ENCODE measurements at regions not wholly inside any gene's neighbourhood (a gene's known extent, or its start where the extent isn't known, plus 50 kb on each side); places are given as distances from the start of the nearest gene placed in this dataset.
"Not testable (repeated sequence)": the region's sequence is repeated elsewhere in the genome, so short reads cannot be mapped to it uniquely, and the experiment has no call there.

DNA sequence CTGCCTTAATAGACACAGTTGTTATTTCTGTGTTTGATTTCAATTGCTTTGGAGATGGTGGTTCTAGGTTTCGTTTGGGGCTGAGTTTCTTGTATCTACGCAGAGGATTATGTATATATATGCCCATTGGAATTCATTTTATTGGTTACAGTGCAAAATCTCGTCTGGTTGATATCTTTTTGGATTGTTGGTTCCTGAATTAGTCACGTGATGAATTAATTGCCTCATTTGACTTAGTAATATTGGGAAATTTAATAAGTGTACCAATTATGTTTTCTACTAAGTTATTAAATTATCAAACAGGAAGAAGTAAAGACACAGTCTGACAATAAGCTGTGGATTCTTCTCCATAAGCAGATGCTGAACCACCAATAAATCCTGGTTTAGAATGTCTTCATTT, 467.9 kb upstream of the TENM3 start:
- no peak for DNase-seq (ENCODE audit: low read depth, low spot score)

DNA sequence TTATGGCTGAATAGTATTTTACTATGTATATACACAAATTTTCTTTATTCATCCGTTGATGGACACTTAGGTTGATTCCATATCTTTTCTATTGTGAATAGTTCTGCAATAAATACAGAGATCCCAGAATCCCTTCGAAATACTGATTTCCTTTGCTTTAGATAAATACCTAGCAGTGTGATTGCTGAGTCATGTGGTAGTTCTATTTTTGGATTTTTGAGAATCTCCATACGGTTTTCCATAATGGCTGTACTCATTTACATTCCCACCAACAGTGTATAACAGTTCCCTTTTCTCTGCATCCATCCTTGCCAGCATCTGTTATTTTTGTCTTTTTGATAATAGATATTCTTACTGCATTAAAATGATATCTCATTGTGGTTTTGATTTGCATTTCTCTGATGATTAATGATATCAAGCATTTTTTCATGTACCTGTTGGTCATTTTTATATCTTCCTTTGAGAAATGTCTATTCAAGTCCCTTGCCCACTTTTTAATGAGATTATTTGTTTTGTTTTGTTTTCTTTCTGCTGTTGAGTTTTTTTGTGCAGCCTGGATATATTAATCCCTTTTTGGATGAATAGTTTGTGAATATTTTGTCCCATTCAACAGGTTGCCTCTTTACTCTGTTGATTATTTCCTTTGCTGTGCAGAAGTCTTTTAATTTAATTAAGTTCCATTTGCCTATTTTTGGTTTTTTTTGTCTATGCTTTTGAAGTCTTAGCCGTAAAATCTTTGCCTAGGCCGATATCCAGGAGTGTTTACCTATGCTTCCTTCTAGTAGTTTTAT, 466.7 kb upstream of the TENM3 start:
- DNase-seq (ENCODE audit: low read depth, low spot score) = no peak

DNA sequence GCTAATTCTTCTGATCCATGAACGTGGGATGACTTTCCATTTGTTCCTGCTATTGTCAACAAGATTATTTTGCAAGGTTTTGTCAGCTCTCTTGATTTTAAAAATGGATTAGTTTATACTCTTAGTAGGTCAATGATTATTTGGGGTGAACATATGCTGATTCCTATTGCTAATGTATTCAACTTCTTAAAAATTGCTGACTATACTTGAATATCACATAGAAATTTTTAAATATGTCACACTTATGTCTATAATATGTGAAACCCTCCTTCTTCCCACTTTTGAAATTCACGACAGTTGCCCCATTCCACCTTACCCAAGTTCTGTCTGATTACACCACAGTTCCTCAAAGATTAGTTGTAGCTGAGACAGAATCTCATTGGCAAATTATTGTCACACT, 465.7 kb upstream of the TENM3 start:
- no peak for DNase-seq (ENCODE audit: low read depth, low spot score)

DNA sequence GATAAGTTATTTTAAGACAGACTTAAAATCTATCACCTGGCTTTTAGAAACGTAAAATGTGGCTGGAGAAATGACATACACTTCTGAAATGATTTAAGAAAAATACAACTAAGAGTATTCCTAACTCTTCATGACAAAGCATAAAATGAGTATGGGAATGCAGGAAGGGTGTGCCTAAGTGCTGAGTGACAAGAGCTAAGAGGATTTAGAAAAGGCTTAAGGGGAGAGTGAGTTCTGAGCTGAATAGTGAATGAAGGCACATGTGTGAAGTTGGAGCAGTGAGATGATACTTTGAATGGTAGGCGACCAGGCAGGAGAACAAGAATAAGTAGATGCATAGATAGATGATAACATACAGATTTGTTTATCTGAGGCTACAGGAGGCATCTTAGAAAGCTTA, 458.3 kb upstream of the TENM3 start:
- DNase-seq (ENCODE audit: low read depth, low spot score) = no peak

DNA sequence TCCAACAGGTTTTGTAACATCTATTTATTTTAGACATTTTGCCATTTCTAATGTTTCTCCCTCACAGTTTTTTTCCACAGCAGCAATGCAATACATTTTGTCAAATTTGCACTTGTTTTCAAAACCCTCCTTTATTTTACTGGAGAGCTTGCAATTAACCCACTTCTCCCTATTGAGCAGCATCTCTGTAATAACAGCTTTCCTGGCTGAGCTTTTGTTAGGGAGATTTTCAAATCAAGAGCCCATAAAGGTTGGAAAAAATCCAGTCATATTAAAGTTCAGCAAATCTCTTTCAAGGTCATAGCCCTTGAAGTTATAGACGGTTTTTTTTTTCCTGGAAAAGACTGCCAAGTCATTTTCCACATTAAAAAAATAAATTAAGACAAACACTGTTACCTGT, 450.6 kb upstream of the TENM3 start:
- DNase-seq (ENCODE audit: low read depth, low spot score) = no peak

DNA sequence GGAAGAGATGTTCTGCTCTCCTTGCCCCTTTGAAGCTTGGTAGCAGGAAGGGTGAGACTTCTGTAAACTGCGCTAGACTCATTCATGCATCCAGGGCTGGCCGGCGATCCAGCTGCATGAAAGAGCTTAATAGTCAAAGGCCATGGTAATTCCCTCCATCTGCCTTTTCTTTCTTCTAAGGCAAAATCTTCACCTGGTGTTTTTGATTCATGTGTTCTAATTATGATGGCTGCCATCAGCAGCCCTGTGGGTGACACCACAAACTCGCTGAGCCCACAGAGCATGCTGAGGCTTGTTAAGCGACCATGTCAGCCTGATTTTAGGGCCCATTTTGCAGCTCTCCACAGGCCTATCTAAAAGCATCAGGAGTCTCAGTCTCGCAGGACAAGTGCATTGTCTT, 450.1 kb upstream of the TENM3 start:
- DNase-seq (ENCODE audit: low read depth, low spot score) = no peak

DNA sequence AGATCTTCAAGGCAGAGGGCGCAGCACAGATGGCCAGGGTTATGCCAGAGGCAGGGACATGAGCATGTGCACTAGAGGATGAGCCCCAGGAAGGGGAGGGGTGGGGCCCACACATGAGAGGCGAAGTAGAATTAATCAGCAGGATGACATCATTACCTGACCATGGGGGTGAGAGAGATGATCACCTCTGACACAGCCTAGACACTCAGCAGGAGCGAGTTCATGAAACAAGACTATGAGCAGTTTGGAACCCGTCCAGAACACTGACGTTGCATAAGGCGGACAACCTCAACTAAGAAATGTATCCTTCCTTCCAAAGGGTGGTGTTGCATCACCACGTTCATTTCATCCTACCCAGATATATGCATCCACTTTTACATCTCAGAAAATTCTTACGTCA, 446.7 kb upstream of the TENM3 start:
- DNase-seq (ENCODE audit: low read depth, low spot score) = peak; percentile 39

DNA sequence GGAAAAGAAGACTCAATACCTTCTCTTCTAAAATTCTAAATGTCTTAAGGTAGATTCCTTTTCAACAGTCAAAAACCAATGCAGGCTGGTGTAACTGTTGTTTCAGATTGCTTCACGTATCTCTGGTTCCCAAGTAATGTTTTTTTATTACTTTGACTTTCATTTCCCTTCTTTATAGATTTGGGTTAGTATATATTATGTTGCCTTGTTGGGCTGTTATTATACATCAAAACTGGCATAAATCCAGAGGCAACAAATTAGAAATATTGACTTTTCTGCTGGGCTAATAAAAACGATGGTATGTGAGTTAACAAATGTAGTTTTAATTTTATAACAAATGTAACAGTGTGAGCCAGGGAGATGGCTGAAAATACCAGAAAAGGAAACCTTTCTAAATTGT, 444.7 kb upstream of the TENM3 start:
- DNase-seq (ENCODE audit: low read depth, low spot score) = no peak

DNA sequence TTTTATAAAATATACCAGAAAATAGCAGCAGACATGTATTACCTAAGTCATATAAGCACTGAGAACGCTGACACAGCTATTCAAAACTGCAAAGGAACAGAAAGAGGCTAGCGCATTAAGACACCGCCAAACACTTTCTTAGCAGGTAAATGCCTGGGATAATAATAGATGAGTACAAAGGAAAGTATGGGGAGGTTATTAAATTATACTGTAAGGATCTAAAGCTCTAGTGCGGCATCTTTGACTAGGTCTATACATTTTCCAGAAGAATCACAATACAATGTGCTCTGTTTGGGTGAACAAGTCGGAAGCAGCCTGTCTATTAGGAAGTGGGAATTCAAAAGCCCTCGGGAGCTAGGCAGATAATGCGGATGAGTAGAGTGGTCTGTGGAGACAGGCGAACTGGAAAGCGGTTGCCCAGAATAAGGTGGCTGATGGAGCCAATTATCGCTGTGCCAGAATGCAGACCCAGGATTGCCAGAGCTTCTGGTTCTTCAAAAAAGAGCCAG, 443.6 kb upstream of the TENM3 start:
- no peak for DNase-seq (ENCODE audit: low read depth, low spot score)

DNA sequence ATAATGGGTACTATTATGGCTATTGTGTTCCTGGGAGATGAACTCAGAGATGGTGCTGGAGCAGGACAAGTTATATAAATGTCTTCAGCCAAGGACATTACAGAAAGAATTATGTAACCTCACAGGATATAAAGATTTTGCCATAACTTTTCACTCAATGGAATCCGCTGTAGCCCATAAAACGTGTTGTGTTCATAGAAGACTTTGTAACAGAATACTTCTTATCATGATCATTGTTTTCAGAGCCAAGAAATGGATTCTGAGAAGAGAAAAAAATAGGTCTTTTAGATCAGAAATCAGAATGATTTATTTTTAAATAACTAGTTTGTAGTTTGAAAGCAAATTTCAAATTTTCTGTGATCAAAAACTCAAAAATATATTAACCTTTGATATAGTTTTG, 441.0 kb upstream of the TENM3 start:
- DNase-seq (ENCODE audit: low read depth, low spot score) = no peak

DNA sequence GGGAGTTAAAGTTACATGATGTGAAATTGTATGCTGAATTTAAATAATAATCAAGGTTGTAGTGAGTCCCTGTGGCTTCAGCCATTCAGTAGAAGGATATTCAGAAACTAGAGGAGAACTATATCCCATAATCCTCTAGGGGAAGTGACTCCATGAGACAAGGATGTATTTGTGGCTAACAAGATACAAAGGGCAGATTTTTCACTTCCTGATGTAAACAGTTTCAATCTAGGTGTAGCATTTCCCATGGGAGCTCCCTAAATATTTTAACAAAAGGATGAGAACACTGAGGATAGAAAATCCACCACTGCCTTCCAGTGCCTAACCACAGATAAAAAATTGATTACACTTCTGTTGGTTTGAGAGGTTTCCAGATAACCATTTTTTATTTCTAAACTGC, 435.4 kb upstream of the TENM3 start:
- no peak for DNase-seq (ENCODE audit: low read depth, low spot score)

DNA sequence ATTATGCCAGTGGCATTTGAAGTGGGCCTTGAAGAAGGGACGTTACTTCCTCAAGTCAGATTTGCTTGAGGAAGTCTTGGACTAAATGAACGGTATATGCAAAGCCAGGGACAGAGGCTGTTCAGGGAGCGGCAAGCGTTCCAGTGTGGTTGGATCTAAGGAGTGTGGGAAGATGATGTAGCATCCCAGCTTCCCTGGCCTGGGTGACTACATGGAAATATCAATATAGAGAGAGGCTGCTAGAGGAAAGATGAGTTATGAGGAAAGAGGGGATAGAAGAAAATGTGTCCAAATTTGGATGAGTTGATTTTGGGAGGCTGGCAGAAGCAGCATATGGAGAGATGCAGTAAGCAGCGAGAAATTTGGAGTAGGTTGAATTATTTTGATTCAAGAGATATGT, 432.5 kb upstream of the TENM3 start:
- no peak for DNase-seq (ENCODE audit: low read depth, low spot score)

DNA sequence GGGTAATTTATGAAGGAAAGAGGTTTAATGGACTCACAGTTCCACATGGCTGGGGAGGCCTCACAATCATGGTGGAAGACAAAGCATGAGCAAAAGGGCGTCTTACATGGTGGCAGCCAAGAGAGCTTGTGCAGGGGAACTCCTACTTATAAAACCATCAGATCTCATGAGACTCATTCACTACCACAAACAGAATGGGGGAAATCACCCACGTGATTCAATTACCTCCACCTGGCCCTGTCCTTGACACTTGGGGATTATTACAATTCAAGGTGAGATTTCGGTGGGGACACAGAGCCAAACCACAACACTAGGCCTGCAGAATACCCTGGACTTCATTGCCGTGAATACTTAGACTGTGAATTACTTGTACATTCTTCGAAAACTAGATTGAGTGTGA, 431.7 kb upstream of the TENM3 start:
- DNase-seq (ENCODE audit: low read depth, low spot score) = not testable (repeated sequence)

DNA sequence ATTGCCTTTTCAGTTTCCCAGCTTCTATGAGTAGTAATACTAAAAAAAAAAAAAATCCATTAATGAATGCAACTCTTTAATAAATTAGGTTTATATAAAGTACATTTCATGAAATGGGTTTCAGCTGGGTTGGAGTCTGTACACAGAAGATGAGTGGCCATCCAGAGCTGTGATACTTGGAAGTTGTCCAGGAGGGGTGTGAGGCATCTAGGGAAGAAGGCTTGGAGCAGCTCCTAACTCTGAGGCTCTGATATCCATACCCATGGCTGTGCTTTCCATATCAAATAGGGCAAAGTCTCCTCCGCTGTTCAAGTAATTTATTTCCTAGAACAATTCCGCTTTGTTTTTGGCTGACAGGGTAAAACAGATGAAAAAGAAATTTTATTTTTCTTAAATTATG, 423.3 kb upstream of the TENM3 start:
- no peak for DNase-seq (ENCODE audit: low read depth, low spot score)

DNA sequence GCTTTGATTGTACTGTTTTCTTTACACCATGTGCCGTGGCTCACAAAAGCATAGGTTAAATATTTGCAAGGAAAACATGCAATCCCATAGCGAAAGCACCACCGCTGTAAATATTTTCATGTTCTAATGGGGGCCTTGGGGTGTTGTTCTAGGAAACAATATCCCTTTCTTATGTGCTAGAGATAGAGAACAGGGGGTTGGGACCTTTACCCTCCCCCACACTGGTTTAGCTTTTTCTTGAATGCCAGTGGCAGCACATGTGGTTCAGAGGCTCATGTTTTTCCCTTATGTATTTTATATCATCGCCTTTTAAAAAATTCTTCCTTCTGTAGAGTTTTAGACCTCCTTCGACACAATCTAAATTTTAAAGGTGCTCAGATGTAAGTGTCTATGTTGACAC, 422.6 kb upstream of the TENM3 start:
- peak; percentile 41 for DNase-seq (ENCODE audit: low read depth, low spot score)

DNA sequence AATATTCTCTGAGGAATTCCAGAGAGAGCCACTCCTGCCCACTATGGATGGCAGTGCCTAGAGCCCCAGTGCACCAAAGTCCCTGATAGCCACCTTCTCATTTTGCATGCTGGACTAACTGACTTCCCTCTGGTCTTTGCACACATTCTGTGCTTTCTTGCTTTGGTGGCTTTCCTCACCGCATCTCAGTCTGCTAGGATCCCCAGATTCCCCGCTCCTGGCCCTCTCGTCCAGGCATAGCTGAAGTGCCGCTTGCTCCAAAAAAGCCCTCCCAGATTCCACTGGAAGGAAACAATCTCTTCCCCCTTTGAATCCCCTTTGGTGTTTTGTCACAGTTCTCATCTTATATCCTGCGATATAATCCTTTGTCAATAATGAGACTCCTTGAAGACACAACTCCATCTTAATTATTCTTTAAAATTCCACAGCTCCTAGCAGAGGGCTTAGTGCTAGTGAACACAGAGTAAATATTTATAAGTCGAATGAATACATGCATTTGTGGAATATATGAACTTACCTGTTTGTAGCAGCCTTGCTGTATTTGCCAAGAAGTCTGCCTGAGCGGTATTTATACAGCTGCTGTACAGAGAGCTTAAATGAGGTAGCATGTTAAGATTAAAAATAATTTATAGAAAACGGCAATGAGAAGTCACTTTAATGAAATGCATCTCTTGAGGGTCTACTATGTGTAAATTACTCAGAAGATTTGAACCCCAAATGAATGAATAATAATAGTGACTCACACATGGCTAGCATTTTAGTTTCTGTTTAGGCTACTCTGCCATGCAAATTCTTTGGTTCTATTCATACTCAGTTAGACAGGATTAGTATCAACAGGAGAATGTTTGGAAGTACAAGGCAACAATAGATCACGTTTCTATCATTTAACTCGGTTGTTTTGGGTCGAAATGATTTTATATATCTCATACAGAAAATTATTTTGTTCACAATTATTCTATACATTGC, 421.9 kb upstream of the TENM3 start:
- no peak for DNase-seq (ENCODE audit: low read depth, low spot score)

DNA sequence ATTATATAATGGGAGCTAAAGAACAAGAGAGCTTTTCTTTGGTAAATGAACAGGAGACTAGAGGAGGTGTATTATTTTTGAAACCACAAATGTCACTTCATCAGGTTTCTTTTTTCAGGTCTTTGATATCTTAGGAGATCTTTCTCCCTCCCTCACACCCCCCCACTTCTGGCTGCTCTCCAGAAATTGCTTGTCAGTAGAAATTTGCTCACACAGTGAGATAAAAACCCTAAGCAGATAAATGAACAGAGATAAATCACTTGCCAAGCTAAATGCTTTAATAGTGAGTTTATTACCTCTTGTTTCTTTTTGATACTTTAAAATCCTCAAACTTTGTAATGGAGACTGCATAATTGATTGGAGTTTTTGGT, 421.2 kb upstream of the TENM3 start:
- DNase-seq (ENCODE audit: low read depth, low spot score) = no peak

DNA sequence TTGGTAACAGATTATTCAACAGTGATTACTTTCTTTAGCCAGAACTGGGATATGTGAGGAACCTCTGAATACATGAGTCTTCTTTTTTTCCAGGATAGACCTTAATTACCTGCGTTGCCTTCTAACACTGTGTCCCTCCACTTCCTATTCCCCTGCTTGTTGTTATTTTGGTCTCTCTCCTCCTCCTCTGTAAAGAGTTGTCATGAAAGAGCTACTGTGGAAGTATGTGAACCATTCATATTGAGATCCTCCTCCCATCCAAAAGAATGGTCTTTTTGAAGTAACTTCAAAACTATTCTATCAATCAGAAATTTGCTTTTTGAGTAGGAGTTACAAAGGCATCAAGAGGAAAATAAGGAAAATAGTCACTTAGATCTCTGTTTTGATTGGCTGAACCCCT, 420.0 kb upstream of the TENM3 start:
- DNase-seq (ENCODE audit: low read depth, low spot score) = no peak

DNA sequence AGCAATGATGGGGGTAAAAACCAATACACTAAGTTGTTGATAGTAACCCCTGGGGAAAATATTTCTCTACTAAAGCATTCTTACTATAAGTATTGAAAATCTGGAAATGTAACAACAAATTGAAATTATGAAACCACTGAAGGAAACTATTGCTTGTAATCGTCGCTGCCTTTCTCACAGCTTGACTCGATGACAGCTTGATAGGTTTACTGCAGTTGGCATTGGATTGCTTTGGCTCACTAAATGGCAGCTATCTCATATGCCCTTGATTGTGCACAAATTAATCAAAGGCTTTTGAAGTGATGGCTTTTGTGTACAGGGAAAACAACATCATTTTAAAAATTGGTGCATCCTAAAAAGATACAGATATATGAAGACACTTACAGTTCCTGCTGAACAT, 419.6 kb upstream of the TENM3 start:
- no peak for DNase-seq (ENCODE audit: low read depth, low spot score)

DNA sequence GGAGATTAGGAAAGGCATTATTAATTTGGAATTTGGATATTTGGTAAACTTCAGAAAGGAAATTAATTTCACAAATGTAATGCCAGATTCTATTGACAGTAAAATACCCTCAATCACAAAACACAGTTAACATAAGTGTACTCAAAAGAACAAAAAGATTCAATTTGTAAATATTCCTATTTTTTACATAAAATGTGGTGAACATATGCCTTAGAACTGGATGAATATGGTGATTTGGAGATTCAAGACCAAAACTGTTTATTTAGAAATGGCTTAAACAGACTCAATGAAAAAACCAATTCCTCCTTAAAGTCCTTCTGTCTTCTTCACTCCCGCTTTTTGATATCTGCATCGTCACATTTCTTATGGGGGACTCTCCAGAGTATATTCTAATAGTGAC, 417.6 kb upstream of the TENM3 start:
- DNase-seq (ENCODE audit: low read depth, low spot score) = no peak

DNA sequence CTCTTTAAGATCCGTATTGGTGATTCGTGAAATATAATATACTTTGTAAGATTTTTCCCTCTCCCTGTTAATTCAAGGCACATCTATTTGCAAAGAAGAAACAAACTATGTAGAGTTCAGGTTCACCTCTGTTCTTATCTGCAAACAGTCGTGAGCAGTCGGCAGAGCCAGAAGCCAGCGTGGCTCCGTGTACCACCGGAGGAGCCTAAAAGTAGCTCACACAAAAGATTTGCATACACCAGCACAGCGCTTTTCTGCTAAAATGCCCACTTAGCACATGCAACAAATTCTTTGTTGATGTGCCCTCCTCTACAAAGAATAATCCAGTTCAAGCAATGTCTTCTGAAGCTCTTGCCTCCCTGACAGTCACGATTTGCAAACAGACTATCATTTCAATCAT, 416.0 kb upstream of the TENM3 start:
- DNase-seq (ENCODE audit: low read depth, low spot score) = no peak

DNA sequence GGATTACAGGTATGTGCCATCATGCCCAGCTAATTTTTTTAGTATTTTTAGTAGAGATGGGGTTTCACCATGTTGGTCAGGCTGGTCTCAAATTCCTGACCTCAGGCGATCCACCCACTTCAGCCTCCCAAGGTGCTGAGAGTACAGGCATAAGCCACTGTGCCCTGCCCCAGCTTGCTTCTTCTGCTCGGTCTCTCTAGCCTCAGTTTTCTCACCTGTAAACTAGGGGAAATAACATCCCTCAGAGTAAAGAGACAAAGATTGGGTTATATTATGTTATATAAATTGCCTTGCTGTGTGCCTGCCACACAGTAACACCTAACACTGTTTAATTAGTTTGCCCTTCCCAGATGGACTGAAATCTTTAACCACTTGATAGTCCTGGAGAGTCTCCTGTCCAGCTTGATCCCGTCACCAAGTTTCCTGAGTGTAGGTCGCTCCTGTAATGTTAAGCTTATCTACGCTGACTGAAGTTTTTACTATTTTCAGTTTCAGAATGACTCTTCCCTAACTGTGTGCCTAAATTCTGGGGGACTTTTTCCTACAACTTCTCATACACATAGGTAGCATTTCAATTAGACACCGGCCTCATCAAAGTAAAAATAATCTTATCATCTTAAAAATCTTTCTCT, 412.7 kb upstream of the TENM3 start:
- no peak for DNase-seq (ENCODE audit: low read depth, low spot score)

Data from smooth muscle cell of the brain vasculature (primary cell).